ENCODE measurements at regions not wholly inside any gene's neighbourhood (a gene's known extent, or its start where the extent isn't known, plus 50 kb on each side); places are given as distances from the start of the nearest gene placed in this dataset.

GRCh38 chr20:61130156-61130555 is 121.9 kb upstream of the CDH4 start:
- in situ Hi-C loops (cut with HindIII; ENCODE audit: low pct_unique_long_range_greater_than_20kb, low sequenced_read_pairs) (no loop called here), intact Hi-C loops (cut with micrococcal nuclease; ENCODE audit: unreplicated experiment) (no loop called here)
- CTCF ChIA-PET, result no interaction called here
- no TSS peak for BruUV-seq (replicated peaks)
- Histone ChIP-seq H3K9me3 (ENCODE audit: control insufficient read depth, insufficient read depth, low read depth, low read length) (no peaks in the 10 kb centered on the region), H3K27me3 (ENCODE audit: control insufficient read depth, insufficient read depth, low read length) (no peaks in the 10 kb centered on the region; the same call in 1 of the 2 replicates), H3K27ac (ENCODE audit: low read length) (no peak overlapping the region), H3K36me3 (ENCODE audit: control insufficient read depth, insufficient read depth, low read length) (no peaks in the 10 kb centered on the region), H3K4me3 (ENCODE audit: low read depth in 2 of 2, low read length in 2 of 2) (no peak overlapping the region), H3K4me1 (ENCODE audit: control insufficient read depth, insufficient read depth, low read length) (no peaks in the 10 kb centered on the region)
- DNase-seq (ENCODE audit: low read depth, low spot score) (no peak), ATAC-seq (no peak)
- POLR2A ChIA-PET, result no interaction called here
- no peak for TF ChIP-seq SIN3A (IDR thresholded peaks at IDR 0.05; ENCODE audit: borderline replicate concordance, insufficient read depth, low read depth, low read length)
- TF ChIP-seq REST (IDR thresholded peaks at IDR 0.05; ENCODE audit: insufficient read depth in 1 of 2, low read depth in 2 of 2, low read length in 1 of 2), result no peak
- TF ChIP-seq TCF7L2 (IDR thresholded peaks at IDR 0.05; ENCODE audit: low read depth, low read length), result no peak
- TF ChIP-seq POLR2AphosphoS5 (IDR thresholded peaks at IDR 0.05; ENCODE audit: low read depth, low read length), result no peak
- no peak for TF ChIP-seq CTCF (IDR thresholded peaks at IDR 0.05)

- no peaks in the 10 kb centered on the region; the same call in 1 of the 2 replicates for H3K27me3 ChIP-seq (ENCODE audit: control insufficient read depth, insufficient read depth, low read length)
- H3K36me3 ChIP-seq (ENCODE audit: control insufficient read depth, insufficient read depth, low read length), result no peaks in the 10 kb centered on the region
- DNase-seq (ENCODE audit: low read depth, low spot score), result no peak
- no peak overlapping the region for H3K4me3 ChIP-seq (ENCODE audit: low read depth in 2 of 2, low read length in 2 of 2)
- no peaks in the 10 kb centered on the region for H3K9me3 ChIP-seq (ENCODE audit: control insufficient read depth, insufficient read depth, low read depth, low read length)
- TF ChIP-seq CTCF (IDR thresholded peaks at IDR 0.05) (no peak), POLR2AphosphoS5 (IDR thresholded peaks at IDR 0.05; ENCODE audit: low read depth, low read length) (no peak), SIN3A (IDR thresholded peaks at IDR 0.05; ENCODE audit: borderline replicate concordance, insufficient read depth, low read depth, low read length) (no peak), REST (IDR thresholded peaks at IDR 0.05; ENCODE audit: insufficient read depth in 1 of 2, low read depth in 2 of 2, low read length in 1 of 2) (no peak), TCF7L2 (IDR thresholded peaks at IDR 0.05; ENCODE audit: low read depth, low read length) (no peak)
- no peak for ATAC-seq
- H3K4me1 ChIP-seq (ENCODE audit: control insufficient read depth, insufficient read depth, low read length), result no peaks in the 10 kb centered on the region
- in situ Hi-C loops (cut with HindIII; ENCODE audit: low pct_unique_long_range_greater_than_20kb, low sequenced_read_pairs) (no loop called here), intact Hi-C loops (cut with micrococcal nuclease; ENCODE audit: unreplicated experiment) (no loop called here)
- CTCF ChIA-PET, result no interaction called here
- POLR2A ChIA-PET, result no interaction called here
- H3K27ac ChIP-seq (ENCODE audit: low read length), result no peak overlapping the region
- BruUV-seq (replicated peaks), result no TSS peak
These were observed 120.1 kb upstream of the CDH4 start for GRCh38 chr20:61131944-61132343.

Measured in Panc1 (cell line).